HG03457 (cell line): ENCODE measurements at regions not wholly inside any gene's neighbourhood (a gene's known extent, or its start where the extent isn't known, plus 50 kb on each side); places are given as distances from the start of the nearest gene placed in this dataset.

Experiments used
- ATAC-seq: cut with Tn5 transposase; IDR thresholded peaks from one replicate; pipeline ENCODE4 v1.9.1; 2021; ENCODE audit warnings: moderate number of reproducible peaks; ENCODE audit not compliant: unreplicated experiment

DNA sequence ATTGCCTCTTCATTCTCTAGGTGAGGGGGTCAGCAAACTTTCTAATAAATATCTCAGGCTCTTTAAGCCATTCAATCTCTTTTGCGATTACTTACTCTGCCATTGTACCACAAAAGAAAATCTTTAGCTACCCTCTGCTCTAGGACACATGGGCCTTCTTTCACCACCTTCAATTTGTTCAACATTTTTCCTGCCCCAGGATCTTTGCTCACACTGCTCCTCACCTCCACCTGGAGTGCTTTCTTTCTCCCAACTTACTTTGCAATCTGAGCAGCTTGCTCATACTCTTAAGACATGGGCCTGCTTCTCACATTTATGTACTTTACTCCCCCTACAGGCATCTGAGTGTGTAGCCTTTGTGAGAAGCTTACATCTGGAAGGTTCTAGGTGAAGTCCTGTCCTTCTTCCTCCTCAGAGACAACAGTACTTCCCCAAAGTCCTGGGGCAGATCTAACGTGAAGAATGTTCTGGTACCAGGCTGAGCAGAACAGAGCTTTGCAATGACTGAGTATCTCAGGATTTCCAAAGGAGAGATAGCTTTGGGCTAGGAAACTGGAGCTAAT lies 55.0 kb upstream of the PRDM5 start:
- peak; percentile 77 for ATAC-seq

DNA sequence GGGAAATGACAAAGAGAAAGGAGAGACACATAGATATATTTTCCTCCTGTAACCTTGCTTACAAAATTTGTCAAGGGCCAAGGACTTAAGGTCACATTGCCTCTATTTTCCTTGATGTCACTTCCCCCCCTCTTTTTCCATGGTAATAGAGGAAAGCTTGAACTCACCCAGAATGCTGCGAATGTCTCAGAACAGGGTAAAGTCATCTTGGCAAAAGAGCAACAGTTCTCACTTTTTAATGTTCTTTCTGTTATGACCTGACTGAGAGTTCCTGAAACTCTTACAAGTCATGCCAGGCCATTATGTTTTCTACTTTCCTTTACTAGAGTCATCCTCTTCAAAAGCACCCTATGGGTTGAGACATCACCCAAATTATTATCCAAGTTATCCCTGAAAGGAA lies 50.7 kb upstream of the PRDM5 start:
- no peak for ATAC-seq
